Hepatocyte (in vitro differentiated cells): ENCODE measurements at regions not wholly inside any gene's neighbourhood (a gene's known extent, or its start where the extent isn't known, plus 50 kb on each side); places are given as distances from the start of the nearest gene placed in this dataset.

Source experiments
- CTCF ChIP-seq: fragments of 200-600 bp; sonication (generic); IDR thresholded peaks from 2 replicates; pipeline ENCODE4 v1.5.1; 2016; ENCODE audit warnings: antibody characterized with exemption, mild to moderate bottlenecking; ENCODE audit not compliant: poor library complexity
- EZH2 ChIP-seq: fragments of 200-600 bp; sonication (generic); IDR thresholded peaks from 2 replicates; pipeline ENCODE4 v1.6.1; 2016; ENCODE audit warnings: antibody characterized with exemption, mild to moderate bottlenecking, borderline replicate concordance
- EZH2phosphoT487 ChIP-seq: fragments of 200-600 bp; sonication (generic); IDR thresholded peaks from one replicate; pipeline ENCODE4 v1.6.1; 2018; ENCODE audit warnings: antibody characterized with exemption, mild to moderate bottlenecking, low read depth, moderate library complexity; ENCODE audit not compliant: unreplicated experiment, severe bottlenecking

GRCh38 chr2:184197413-184197812 lies 400.9 kb upstream of the ZNF804A start:
- TF ChIP-seq CTCF (no peak), EZH2phosphoT487 (no peak), EZH2 (no peak)
